ENCODE measurements at regions not wholly inside any gene's neighbourhood (a gene's known extent, or its start where the extent isn't known, plus 50 kb on each side); places are given as distances from the start of the nearest gene placed in this dataset.

- Histone ChIP-seq H4K20me1 (ENCODE audit: control insufficient read depth, insufficient read depth, low read depth, low read length) (no peaks in the 10 kb centered on the region), H3K79me2 (ENCODE audit: control insufficient read depth, low read length) (no peaks in the 10 kb centered on the region), H3K36me3 (ENCODE audit: control insufficient read depth, low read length) (no peaks in the 10 kb centered on the region), H3K9me3 (ENCODE audit: control insufficient read depth, insufficient read depth, low read length) (no peaks in the 10 kb centered on the region), H3K4me3 (ENCODE audit: low read length) (no peak overlapping the region), H3K9me2 (replicated peaks; ENCODE audit: control insufficient read depth, low read length) (no peaks in the 10 kb centered on the region), H3K4me1 (ENCODE audit: control insufficient read depth, low read length) (no peaks in the 10 kb centered on the region), H3F3A (ENCODE audit: control insufficient read depth, insufficient read depth) (no peaks in the 10 kb centered on the region), H3K27ac (ENCODE audit: low read depth, low read length) (no peak overlapping the region), H3K27me3 (ENCODE audit: control insufficient read depth, low read length) (no peaks in the 10 kb centered on the region; the same call in 1 of the 2 replicates), H3K4me2 (ENCODE audit: low read length) (no peak overlapping the region)
- TF ChIP-seq EZH2phosphoT487 (IDR thresholded peaks at IDR 0.05; ENCODE audit: borderline replicate concordance, low read length) = no peak
- no peak for TF ChIP-seq CTCF (IDR thresholded peaks at IDR 0.05; ENCODE audit: low read depth, low read length, poor library complexity, severe bottlenecking)
These were observed 336.7 kb upstream of the C16orf82 start for GRCh38 chr16:26729951-26730541.

- Histone ChIP-seq H3K27me3 (ENCODE audit: control insufficient read depth, low read length) (no peaks in the 10 kb centered on the region; the same call in 1 of the 2 replicates), H3K27ac (ENCODE audit: low read depth, low read length) (no peak overlapping the region), H3K4me3 (ENCODE audit: low read length) (no peak overlapping the region), H3K9me2 (replicated peaks; ENCODE audit: control insufficient read depth, low read length) (no peaks in the 10 kb centered on the region), H3K36me3 (ENCODE audit: control insufficient read depth, low read length) (no peaks in the 10 kb centered on the region), H3K4me2 (ENCODE audit: low read length) (no peak overlapping the region), H3F3A (ENCODE audit: control insufficient read depth, insufficient read depth) (no peaks in the 10 kb centered on the region), H4K20me1 (ENCODE audit: control insufficient read depth, insufficient read depth, low read depth, low read length) (no peaks in the 10 kb centered on the region), H3K79me2 (ENCODE audit: control insufficient read depth, low read length) (no peaks in the 10 kb centered on the region), H3K9me3 (ENCODE audit: control insufficient read depth, insufficient read depth, low read length) (no peaks in the 10 kb centered on the region), H3K4me1 (ENCODE audit: control insufficient read depth, low read length) (no peaks in the 10 kb centered on the region)
- TF ChIP-seq EZH2phosphoT487 (IDR thresholded peaks at IDR 0.05; ENCODE audit: borderline replicate concordance, low read length) = no peak
- TF ChIP-seq CTCF (IDR thresholded peaks at IDR 0.05; ENCODE audit: low read depth, low read length, poor library complexity, severe bottlenecking) = no peak
These were observed 335.0 kb upstream of the C16orf82 start for GRCh38 chr16:26731729-26732128.

GRCh38 chr16:26733710-26734109 lies 333.0 kb upstream of the C16orf82 start:
- Histone ChIP-seq H3K27me3 (ENCODE audit: control insufficient read depth, low read length) (no peaks in the 10 kb centered on the region; the same call in 1 of the 2 replicates), H3F3A (ENCODE audit: control insufficient read depth, insufficient read depth) (no peaks in the 10 kb centered on the region), H3K9me3 (ENCODE audit: control insufficient read depth, insufficient read depth, low read length) (no peaks in the 10 kb centered on the region), H3K27ac (ENCODE audit: low read depth, low read length) (no peak overlapping the region), H4K20me1 (ENCODE audit: control insufficient read depth, insufficient read depth, low read depth, low read length) (no peaks in the 10 kb centered on the region), H3K36me3 (ENCODE audit: control insufficient read depth, low read length) (no peaks in the 10 kb centered on the region), H3K4me3 (ENCODE audit: low read length) (no peak overlapping the region), H3K4me1 (ENCODE audit: control insufficient read depth, low read length) (no peaks in the 10 kb centered on the region), H3K4me2 (ENCODE audit: low read length) (no peak overlapping the region), H3K79me2 (ENCODE audit: control insufficient read depth, low read length) (no peaks in the 10 kb centered on the region), H3K9me2 (replicated peaks; ENCODE audit: control insufficient read depth, low read length) (no peaks in the 10 kb centered on the region)
- TF ChIP-seq EZH2phosphoT487 (IDR thresholded peaks at IDR 0.05; ENCODE audit: borderline replicate concordance, low read length) (no peak), CTCF (IDR thresholded peaks at IDR 0.05; ENCODE audit: low read depth, low read length, poor library complexity, severe bottlenecking) (no peak)
